Endodermal cell (in vitro differentiated cells): ENCODE measurements at regions not wholly inside any gene's neighbourhood (a gene's known extent, or its start where the extent isn't known, plus 50 kb on each side); places are given as distances from the start of the nearest gene placed in this dataset.

Experiments used
- DNase-seq: peaks from one replicate; pipeline ENCODE4 v3.0.0-alpha.2; 2017
- H3K27ac ChIP-seq: 2 replicates; pipeline ENCODE4 v1.5.1; 2013; ENCODE audit warnings: mild to moderate bottlenecking, low read depth, low read length, moderate library complexity
- H3K27me3 ChIP-seq: 2 replicates; pipeline ENCODE4 v1.6.1; 2013; ENCODE audit warnings: mild to moderate bottlenecking, low read length, moderate library complexity; ENCODE audit not compliant: insufficient read depth, control insufficient read depth, poor library complexity, severe bottlenecking
- H3K36me3 ChIP-seq: 2 replicates; pipeline ENCODE4 v1.7.0; 2013; ENCODE audit warnings: mild to moderate bottlenecking, low read length, moderate library complexity; ENCODE audit not compliant: control insufficient read depth, insufficient read depth
- H3K4me1 ChIP-seq: one replicate; pipeline ENCODE4 v1.7.0; 2013; ENCODE audit warnings: low read length; ENCODE audit not compliant: control insufficient read depth, insufficient read depth
- H3K4me3 ChIP-seq: 2 replicates; pipeline ENCODE4 v1.5.1; 2013; ENCODE audit warnings: mild to moderate bottlenecking, low read length, moderate library complexity
- H3K9ac ChIP-seq: 2 replicates; pipeline ENCODE4 v1.6.1; 2013; ENCODE audit warnings: mild to moderate bottlenecking, low read length, moderate library complexity; ENCODE audit not compliant: poor library complexity, severe bottlenecking; ENCODE audit errors: extremely low read depth
- H3K9me3 ChIP-seq: 2 replicates; pipeline ENCODE4 v1.6.1; 2013; ENCODE audit warnings: mild to moderate bottlenecking, low read length, moderate library complexity; ENCODE audit not compliant: control insufficient read depth
- H3K27ac Mint-ChIP-seq: 2 replicates; pipeline ENCODE4 v1.8.0; 2020; ENCODE audit warnings: mixed read lengths
- H3K27me3 Mint-ChIP-seq: 2 replicates; pipeline ENCODE4 v1.8.0; 2021; ENCODE audit warnings: mild to moderate bottlenecking, mixed read lengths; ENCODE audit not compliant: insufficient read depth
- H3K36me3 Mint-ChIP-seq: 2 replicates; pipeline ENCODE4 v1.8.0; 2020; ENCODE audit warnings: low read depth, mixed read lengths
- H3K4me1 Mint-ChIP-seq: 2 replicates; pipeline ENCODE4 v1.8.0; 2020; ENCODE audit warnings: mixed read lengths
- H3K4me3 Mint-ChIP-seq: 2 replicates; pipeline ENCODE4 v1.8.0; 2020; ENCODE audit warnings: mild to moderate bottlenecking, moderate library complexity, mixed read lengths
- H3K9me3 Mint-ChIP-seq: 2 replicates; pipeline ENCODE4 v1.8.0; 2020; ENCODE audit warnings: mild to moderate bottlenecking, mixed read lengths
- CTCF ChIP-seq: fragments of 200-600 bp; sonication (generic); conservative IDR thresholded peaks from 2 replicates; pipeline ENCODE4 v1.5.0; 2021; ENCODE audit warnings: antibody characterized with exemption, mild to moderate bottlenecking
- WGBS, 2 experiments: methylation state at CpG; one replicate each; pipeline versions ENCODE4 v1.1.5 to v1.1.7; 2013; ENCODE audit warnings: missing lambda C conversion rate in 2 of 2, mixed read lengths in 1 of 2; ENCODE audit not compliant: insufficient coverage in 1 of 2, insufficient read length in 1 of 2; 5-methylcytosine and 5-hydroxymethylcytosine counted together

DNA sequence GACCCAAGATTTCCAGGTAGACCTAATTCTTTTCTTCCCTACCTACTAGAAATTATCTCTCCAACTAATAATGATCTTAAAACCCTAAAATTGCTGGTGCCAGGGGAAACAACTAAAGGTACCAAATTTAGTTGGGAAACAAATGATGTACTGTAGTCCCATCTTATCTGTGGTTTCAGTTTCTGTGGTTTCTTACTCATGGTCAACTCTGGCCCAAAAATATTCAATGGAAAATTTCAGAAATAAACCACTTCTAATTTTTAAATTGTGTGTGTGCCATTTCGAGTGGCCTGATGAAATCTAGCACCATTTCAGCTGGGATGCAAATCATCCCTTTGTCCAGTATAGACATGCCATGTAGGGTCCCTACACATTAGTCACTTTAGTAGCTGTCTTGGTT is 475.2 kb upstream of the EPHA7 start:
- Mint-ChIP-seq H3K36me3 (no peaks in the 10 kb centered on the region), H3K9me3 (no peaks in the 10 kb centered on the region), H3K27ac (no peak overlapping the region), H3K27me3 (no peaks in the 10 kb centered on the region), H3K4me3 (no peak overlapping the region), H3K4me1 (no peaks in the 10 kb centered on the region)
- 83 to 95% methylated on average over 1 of the region's 1 CpG for WGBS, 2 experiments
- DNase-seq = no peak
- H3K36me3 ChIP-seq = no peaks in the 10 kb centered on the region
- H3K9ac ChIP-seq = no peak overlapping the region
- no peak overlapping the region for H3K4me3 ChIP-seq
- no peaks in the 10 kb centered on the region for H3K4me1 ChIP-seq
- TF ChIP-seq CTCF = no peak
- H3K9me3 ChIP-seq = no peaks in the 10 kb centered on the region
- no peak overlapping the region for H3K27ac ChIP-seq
- H3K27me3 ChIP-seq = no peaks in the 10 kb centered on the region

- no peaks in the 10 kb centered on the region for H3K27me3 ChIP-seq
- no peak for DNase-seq
- H3K27ac ChIP-seq = no peak overlapping the region
- Mint-ChIP-seq H3K9me3 (no peaks in the 10 kb centered on the region), H3K4me3 (no peak overlapping the region), H3K27ac (no peak overlapping the region), H3K27me3 (no peaks in the 10 kb centered on the region), H3K4me1 (no peaks in the 10 kb centered on the region), H3K36me3 (no peaks in the 10 kb centered on the region)
- 93% methylated on average over 2 of the region's 2 CpGs; no CpG with 5 or more reads in 1 of the 2 experiments for WGBS, 2 experiments
- no peak for TF ChIP-seq CTCF
- H3K36me3 ChIP-seq = no peaks in the 10 kb centered on the region
- H3K4me1 ChIP-seq = no peaks in the 10 kb centered on the region
- H3K4me3 ChIP-seq = no peak overlapping the region
- no peak overlapping the region for H3K9ac ChIP-seq
- no peaks in the 10 kb centered on the region for H3K9me3 ChIP-seq
These were observed 470.4 kb upstream of the EPHA7 start for GRCh38 chr6:93889713-93890112.

- Histone ChIP-seq H3K4me1 (no peaks in the 10 kb centered on the region), H3K9me3 (no peaks in the 10 kb centered on the region), H3K4me3 (no peak overlapping the region), H3K36me3 (no peaks in the 10 kb centered on the region), H3K27me3 (no peaks in the 10 kb centered on the region), H3K9ac (no peak overlapping the region), H3K27ac (peak overlapping the region; percentile 61)
- Mint-ChIP-seq H3K9me3 (no peaks in the 10 kb centered on the region), H3K36me3 (peaks cover 3% of the 10 kb centered on the region), H3K4me1 (no peaks in the 10 kb centered on the region), H3K27me3 (no peaks in the 10 kb centered on the region), H3K4me3 (no peak overlapping the region), H3K27ac (no peak overlapping the region)
- TF ChIP-seq CTCF = no peak
- no peak for DNase-seq
- WGBS, 2 experiments = 83 to 96% methylated on average over 1 to 4 of the region's 4 CpGs
These were observed 467.1 kb upstream of the EPHA7 start for GRCh38 chr6:93886416-93886815.
